ENCODE measurements at regions not wholly inside any gene's neighbourhood (a gene's known extent, or its start where the extent isn't known, plus 50 kb on each side); places are given as distances from the start of the nearest gene placed in this dataset.

DNA sequence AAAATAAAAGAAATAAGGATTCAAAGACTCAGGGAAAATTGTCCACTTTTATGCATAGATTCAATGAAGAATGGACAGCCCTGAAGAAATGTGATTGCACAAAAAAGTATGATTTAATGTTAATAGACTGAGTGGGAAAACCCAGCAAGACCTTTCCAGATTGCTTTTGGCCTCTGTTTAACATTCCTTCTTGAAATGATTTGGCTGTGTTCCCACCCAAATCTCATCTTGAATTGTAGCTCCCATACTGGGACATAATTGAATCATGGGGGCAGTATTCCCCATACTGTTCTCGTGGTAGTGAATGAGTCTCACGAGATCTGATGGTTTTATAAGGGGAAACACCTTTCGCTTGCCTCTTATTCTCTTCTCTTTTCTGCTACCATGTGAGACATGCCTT lies 1316.9 kb upstream of the SEL1L start:
- TF ChIP-seq, protein P1, sequence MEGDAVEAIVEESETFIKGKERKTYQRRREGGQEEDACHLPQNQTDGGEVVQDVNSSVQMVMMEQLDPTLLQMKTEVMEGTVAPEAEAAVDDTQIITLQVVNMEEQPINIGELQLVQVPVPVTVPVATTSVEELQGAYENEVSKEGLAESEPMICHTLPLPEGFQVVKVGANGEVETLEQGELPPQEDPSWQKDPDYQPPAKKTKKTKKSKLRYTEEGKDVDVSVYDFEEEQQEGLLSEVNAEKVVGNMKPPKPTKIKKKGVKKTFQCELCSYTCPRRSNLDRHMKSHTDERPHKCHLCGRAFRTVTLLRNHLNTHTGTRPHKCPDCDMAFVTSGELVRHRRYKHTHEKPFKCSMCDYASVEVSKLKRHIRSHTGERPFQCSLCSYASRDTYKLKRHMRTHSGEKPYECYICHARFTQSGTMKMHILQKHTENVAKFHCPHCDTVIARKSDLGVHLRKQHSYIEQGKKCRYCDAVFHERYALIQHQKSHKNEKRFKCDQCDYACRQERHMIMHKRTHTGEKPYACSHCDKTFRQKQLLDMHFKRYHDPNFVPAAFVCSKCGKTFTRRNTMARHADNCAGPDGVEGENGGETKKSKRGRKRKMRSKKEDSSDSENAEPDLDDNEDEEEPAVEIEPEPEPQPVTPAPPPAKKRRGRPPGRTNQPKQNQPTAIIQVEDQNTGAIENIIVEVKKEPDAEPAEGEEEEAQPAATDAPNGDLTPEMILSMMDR (IDR thresholded peaks at IDR 0.05; ENCODE audit: low read depth, low read length), result no peak
- H3K4me3 ChIP-seq (ENCODE audit: low read depth, low read length), result no peak overlapping the region

DNA sequence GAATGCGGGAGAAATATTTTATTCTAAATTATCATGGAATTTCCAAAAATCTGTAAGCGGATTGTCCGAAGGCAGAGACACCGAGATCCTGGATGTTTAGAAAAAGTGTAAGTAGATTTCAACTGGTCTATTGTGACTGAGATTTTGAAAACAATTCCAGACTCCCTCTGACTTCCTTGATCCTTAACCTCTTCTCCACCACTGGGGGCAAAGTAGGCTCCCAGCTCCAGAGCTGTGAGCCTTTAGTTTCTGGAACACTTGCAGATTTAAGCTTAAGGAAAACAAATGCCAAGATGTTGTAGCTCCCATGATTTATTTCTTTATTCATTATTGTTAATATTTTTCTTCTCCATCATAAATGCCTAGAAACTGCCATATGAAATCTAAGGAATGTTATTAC lies 1320.5 kb upstream of the SEL1L start:
- no peak overlapping the region for H3K4me3 ChIP-seq (ENCODE audit: low read depth, low read length)
- TF ChIP-seq, protein P1 (IDR thresholded peaks at IDR 0.05; ENCODE audit: low read depth, low read length), result no peak

DNA sequence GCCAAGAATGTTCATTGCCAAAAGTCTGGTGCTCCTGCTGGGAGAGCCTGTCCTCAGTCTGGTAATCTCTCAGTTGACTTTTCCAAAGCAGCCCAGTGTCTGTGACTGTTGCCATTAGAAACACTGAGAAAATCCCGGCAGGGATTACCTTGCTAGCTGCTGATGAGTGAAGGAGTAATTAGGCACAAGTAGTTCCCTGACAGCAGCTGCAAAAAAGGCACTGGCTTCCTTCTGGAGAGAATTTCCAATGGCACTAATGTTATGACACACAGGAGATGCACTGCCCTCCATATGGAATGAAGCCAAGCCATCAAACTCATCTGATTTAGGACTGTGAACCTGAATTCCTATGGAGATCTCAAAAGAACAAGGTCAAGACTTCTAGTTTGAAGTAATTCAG lies 1321.2 kb upstream of the SEL1L start:
- TF ChIP-seq, protein P1 (IDR thresholded peaks at IDR 0.05; ENCODE audit: low read depth, low read length), result no peak
- H3K4me3 ChIP-seq (ENCODE audit: low read depth, low read length), result no peak overlapping the region

DNA sequence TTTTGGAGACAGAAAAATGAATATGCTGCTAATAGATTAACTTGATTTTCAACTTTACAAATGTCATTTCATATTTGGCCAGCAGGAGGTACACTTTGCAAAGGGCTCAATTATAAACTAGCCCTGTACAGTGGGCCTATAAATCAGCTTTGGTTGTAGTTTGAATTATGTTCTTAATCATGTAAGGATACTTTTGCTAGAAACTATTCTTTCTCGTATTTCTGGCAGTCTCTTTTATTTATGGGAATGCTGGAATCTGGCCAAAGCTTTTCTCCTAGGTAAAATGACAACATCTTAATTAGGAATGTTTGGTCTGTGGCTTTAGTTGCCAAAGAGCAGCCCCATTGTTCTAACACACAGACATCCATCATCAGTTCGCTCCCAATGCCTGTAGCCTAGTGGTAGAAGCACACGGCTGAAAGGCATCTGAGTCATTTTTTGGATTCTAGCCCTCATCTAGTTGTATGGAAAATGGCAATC lies 1322.3 kb upstream of the SEL1L start:
- H3K4me3 ChIP-seq (ENCODE audit: low read depth, low read length), result no peak overlapping the region
- TF ChIP-seq, protein P1 (IDR thresholded peaks at IDR 0.05; ENCODE audit: low read depth, low read length), result no peak

DNA sequence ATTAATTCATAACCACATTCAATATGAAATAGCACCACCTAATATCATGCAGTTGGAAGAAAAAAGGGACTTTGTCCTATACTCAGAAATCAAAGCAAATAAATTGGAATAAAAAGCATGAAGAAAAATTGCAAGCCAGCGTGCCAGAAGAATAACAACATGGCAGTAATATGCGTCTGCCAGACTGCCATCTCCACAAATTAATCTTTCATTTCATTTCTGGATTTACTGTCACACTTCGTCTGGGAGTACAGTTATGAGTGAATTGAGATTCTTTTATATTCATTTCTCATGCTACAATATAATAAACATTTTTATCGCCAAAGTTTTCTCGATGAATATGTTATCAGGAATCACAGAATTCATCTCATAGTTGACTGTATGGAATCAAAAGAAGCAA lies 1327.7 kb upstream of the SEL1L start:
- H3K4me3 ChIP-seq (ENCODE audit: low read depth, low read length), result no peak overlapping the region
- TF ChIP-seq, protein P1 (IDR thresholded peaks at IDR 0.05; ENCODE audit: low read depth, low read length), result no peak

DNA sequence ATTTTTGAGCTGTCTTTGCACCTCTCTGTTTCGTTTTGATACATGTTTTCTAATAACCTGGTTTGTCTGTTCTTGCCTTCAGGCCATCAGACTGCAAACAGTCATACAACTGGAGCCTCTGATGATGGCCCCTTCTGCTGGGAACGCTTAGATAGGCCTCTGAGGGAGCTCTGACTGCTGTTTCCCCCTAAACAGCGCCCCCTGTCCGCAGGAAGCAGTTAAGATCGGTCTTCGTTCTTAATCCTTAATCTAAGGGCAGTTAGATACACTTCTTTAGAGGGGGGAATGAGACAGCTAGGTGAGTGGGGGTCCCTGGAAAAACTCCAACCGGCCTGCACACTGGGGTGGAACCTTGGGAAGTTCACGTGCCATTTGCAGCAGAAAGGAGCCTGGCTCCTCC lies 1338.8 kb upstream of the SEL1L start:
- TF ChIP-seq, protein P1 (IDR thresholded peaks at IDR 0.05; ENCODE audit: low read depth, low read length), result no peak
- no peak overlapping the region for H3K4me3 ChIP-seq (ENCODE audit: low read depth, low read length)

DNA sequence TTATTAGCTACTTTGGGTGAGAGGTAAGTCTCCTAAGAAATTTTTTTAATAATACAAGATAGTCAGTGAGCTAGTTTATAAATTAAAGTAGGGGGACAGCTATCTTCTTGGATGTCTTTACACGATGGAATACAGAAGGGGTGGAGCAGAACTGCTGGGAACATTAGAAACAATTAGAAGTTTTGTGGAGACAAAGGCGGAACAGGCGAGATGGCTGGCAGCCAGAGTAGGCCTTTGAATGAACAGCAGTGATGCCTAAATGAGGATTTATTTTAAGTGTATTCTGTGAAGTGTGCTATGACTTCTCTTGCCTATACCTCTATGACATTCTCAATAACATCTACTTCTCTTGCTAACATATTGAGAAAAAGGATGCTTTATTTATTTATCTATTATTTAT lies 1345.3 kb upstream of the SEL1L start:
- no peak overlapping the region for H3K4me3 ChIP-seq (ENCODE audit: low read depth, low read length)
- TF ChIP-seq, protein P1 (IDR thresholded peaks at IDR 0.05; ENCODE audit: low read depth, low read length), result no peak

Measured in WI38 (cell line).